B cell (primary cell): ENCODE measurements at regions not wholly inside any gene's neighbourhood (a gene's known extent, or its start where the extent isn't known, plus 50 kb on each side); places are given as distances from the start of the nearest gene placed in this dataset.

ENCODE experiments used
- ATAC-seq: fragments of 200-7000 bp; cut with Tn5 transposase; one replicate; pipeline ENCODE4 v1.10.0; 2021; ENCODE audit warnings: low read depth, mild to moderate bottlenecking, moderate number of reproducible peaks, moderate library complexity
- CTCF ChIA-PET: fragments of 350-600 bp; sonication (Branson Sonifier 250); formaldehyde crosslinking; loops from one replicate; lab custom pipeline; 2021; ENCODE audit warnings: antibody characterized with exemption, inconsistent platforms; lab: Charles Lee
- POLR2A ChIA-PET: fragments of 350-600 bp; sonication (Branson Sonifier 250); formaldehyde crosslinking; loops from one replicate; lab custom pipeline; 2021; ENCODE audit warnings: antibody characterized with exemption; lab: Charles Lee
- DNase-seq: peaks from one replicate; pipeline ENCODE4 v3.0.0; 2013
- H2AFZ ChIP-seq: 2 replicates; pipeline ENCODE4 v1.6.1; 2012; ENCODE audit warnings: mild to moderate bottlenecking, low read depth, low read length; ENCODE audit not compliant: insufficient read depth, poor library complexity, severe bottlenecking
- H3K27ac ChIP-seq, 2 donors: 1 replicate in 1 of 2; 2 replicates in 1 of 2; pipeline ENCODE4 v1.5.1; 2012 to 2013; ENCODE audit warnings: low read length in 2 of 2, mild to moderate bottlenecking in 2 of 2, moderate library complexity in 1 of 2
- H3K27me3 ChIP-seq, 4 experiments: fragments of 200-600 bp in 1 of 4; sonication (generic) in 1 of 4; replicated peaks in 1 of 4; 1 replicate in 2 of 4; 2 replicates in 2 of 4; pipeline versions ENCODE4 v1.6.1 to v1.7.0; 2013 to 2016; ENCODE audit warnings: low read length in 3 of 4, mild to moderate bottlenecking in 2 of 4, mixed read lengths in 1 of 4, moderate library complexity in 1 of 4; ENCODE audit not compliant: insufficient read depth in 4 of 4, control insufficient read depth in 3 of 4; ENCODE audit errors: control extremely low read depth in 1 of 4
- H3K36me3 ChIP-seq, 2 experiments: replicated peaks in 1 of 2; 1 replicate in 1 of 2; 2 replicates in 1 of 2; pipeline versions ENCODE4 v1.6.1 to v1.7.1; 2013; ENCODE audit warnings: low read length in 1 of 2; ENCODE audit not compliant: insufficient read depth in 2 of 2, control insufficient read depth in 1 of 2; ENCODE audit errors: control extremely low read depth in 1 of 2, extremely low read depth in 1 of 2
- H3K4me1 ChIP-seq, 2 donors: fragments of 200-600 bp in 1 of 2; sonication (generic) in 1 of 2; 1 replicate in 1 of 2; 2 replicates in 1 of 2; pipeline versions ENCODE4 v1.5.1 to v1.6.1; 2013 to 2017; ENCODE audit warnings: low read length in 2 of 2; ENCODE audit not compliant: control insufficient read depth in 2 of 2, insufficient read depth in 2 of 2
- H3K4me2 ChIP-seq: replicated peaks from 2 replicates; pipeline ENCODE3; 2012; ENCODE audit warnings: mild to moderate bottlenecking, low read depth, low read length; ENCODE audit not compliant: poor library complexity, severe bottlenecking
- H3K4me3 ChIP-seq, 5 experiments: fragments of 200-600 bp in 1 of 5; sonication (generic) in 1 of 5; 1 replicate in 3 of 5; 2 replicates in 2 of 5; pipeline versions ENCODE4 v1.5.1 to v1.7.0; 2011 to 2016; ENCODE audit warnings: low read length in 4 of 5, mild to moderate bottlenecking in 4 of 5, low read depth in 2 of 5, control low read depth in 1 of 5, moderate library complexity in 1 of 5; ENCODE audit not compliant: insufficient read depth in 1 of 5; ENCODE audit errors: control extremely low read depth in 1 of 5, extremely low read depth in 1 of 5
- H3K79me2 ChIP-seq: fragments of 200-600 bp; sonication (generic); one replicate; pipeline ENCODE4 v1.6.0; 2016; ENCODE audit warnings: low read length; ENCODE audit not compliant: control insufficient read depth, insufficient read depth
- H3K9ac ChIP-seq: fragments of 200-600 bp; sonication (generic); 2 replicates; pipeline ENCODE4 v1.6.1; 2017; ENCODE audit warnings: mild to moderate bottlenecking, low read length, moderate library complexity
- H3K9me3 ChIP-seq, 3 donors: one replicate each; pipeline versions ENCODE4 v1.6.1 to v1.7.1; 2013; ENCODE audit warnings: low read length in 2 of 3; ENCODE audit not compliant: control insufficient read depth in 2 of 3, insufficient read depth in 1 of 3; ENCODE audit errors: control extremely low read depth in 1 of 3
- H4K20me1 ChIP-seq: 2 replicates; pipeline ENCODE4 v1.6.0; 2012; ENCODE audit warnings: mild to moderate bottlenecking, low read length; ENCODE audit not compliant: insufficient read depth, control insufficient read depth, poor library complexity, severe bottlenecking
- H3K27ac Mint-ChIP-seq: one replicate; pipeline ENCODE4 v1.8.0; 2021; ENCODE audit warnings: mixed read lengths
- H3K27me3 Mint-ChIP-seq: one replicate; pipeline ENCODE4 v1.8.0; 2021; ENCODE audit warnings: mixed read lengths
- H3K4me1 Mint-ChIP-seq: one replicate; pipeline ENCODE4 v1.8.0; 2021; ENCODE audit warnings: mixed read lengths
- H3K4me3 Mint-ChIP-seq: one replicate; pipeline ENCODE4 v1.8.0; 2021; ENCODE audit warnings: mixed read lengths
- H3K9me3 Mint-ChIP-seq: one replicate; pipeline ENCODE4 v1.8.0; 2022; ENCODE audit warnings: mixed read lengths; ENCODE audit not compliant: insufficient read depth
- EZH2 ChIP-seq: IDR thresholded peaks from 2 replicates; pipeline ENCODE4 v1.6.1; 2012; ENCODE audit warnings: borderline replicate concordance, low read depth, mild to moderate bottlenecking, moderate library complexity, low read length; ENCODE audit not compliant: insufficient read depth, poor library complexity, severe bottlenecking
- WGBS: methylation state at CpG from one replicate; pipeline ENCODE4 v1.1.5; 2013; ENCODE audit warnings: missing lambda C conversion rate; ENCODE audit not compliant: insufficient coverage; 5-methylcytosine and 5-hydroxymethylcytosine counted together
- intact Hi-C: fragments of 100-400 bp; cut with micrococcal nuclease; formaldehyde crosslinking; loops from one replicate; pipeline ENCODE4 v1.10.0; 2022
- TF ChIP-seq, protein P1 (sequence below): fragments of 200-600 bp; IDR thresholded peaks from one replicate; pipeline ENCODE4 v1.8.0; 2022; ENCODE audit warnings: antibody characterized with exemption, mild to moderate bottlenecking

- ATAC-seq (no peak), DNase-seq (peak; percentile 0)
- no peak overlapping the region for H3K4me3 ChIP-seq
- CTCF ChIA-PET: no interaction called here
- 80% methylated on average over 30 of the region's 33 CpGs for WGBS
- H3K9me3 Mint-ChIP-seq: peaks cover 5% of the 10 kb centered on the region
- intact Hi-C loops: no loop called here
- no peaks in the 10 kb centered on the region for H3K4me1 Mint-ChIP-seq
- no peak overlapping the region for H3K27ac ChIP-seq
- H3K27me3 ChIP-seq: no peaks in the 10 kb centered on the region
- no peaks in the 10 kb centered on the region for H3K27me3 Mint-ChIP-seq
- H2AFZ ChIP-seq: no peak overlapping the region
- H3K4me3 Mint-ChIP-seq: no peak overlapping the region
- H3K79me2 ChIP-seq: no peaks in the 10 kb centered on the region
- H3K9me3 ChIP-seq: peaks cover 3 to 92% (median 24%) of the 10 kb centered on the region in 3 donors
- POLR2A ChIA-PET: no interaction called here
- no peaks in the 10 kb centered on the region for H3K4me1 ChIP-seq
- H4K20me1 ChIP-seq: no peaks in the 10 kb centered on the region
- no peaks in the 10 kb centered on the region for H3K36me3 ChIP-seq
- H3K27ac Mint-ChIP-seq: no peak overlapping the region
- H3K9ac ChIP-seq: no peak overlapping the region
- TF ChIP-seq, protein P1, sequence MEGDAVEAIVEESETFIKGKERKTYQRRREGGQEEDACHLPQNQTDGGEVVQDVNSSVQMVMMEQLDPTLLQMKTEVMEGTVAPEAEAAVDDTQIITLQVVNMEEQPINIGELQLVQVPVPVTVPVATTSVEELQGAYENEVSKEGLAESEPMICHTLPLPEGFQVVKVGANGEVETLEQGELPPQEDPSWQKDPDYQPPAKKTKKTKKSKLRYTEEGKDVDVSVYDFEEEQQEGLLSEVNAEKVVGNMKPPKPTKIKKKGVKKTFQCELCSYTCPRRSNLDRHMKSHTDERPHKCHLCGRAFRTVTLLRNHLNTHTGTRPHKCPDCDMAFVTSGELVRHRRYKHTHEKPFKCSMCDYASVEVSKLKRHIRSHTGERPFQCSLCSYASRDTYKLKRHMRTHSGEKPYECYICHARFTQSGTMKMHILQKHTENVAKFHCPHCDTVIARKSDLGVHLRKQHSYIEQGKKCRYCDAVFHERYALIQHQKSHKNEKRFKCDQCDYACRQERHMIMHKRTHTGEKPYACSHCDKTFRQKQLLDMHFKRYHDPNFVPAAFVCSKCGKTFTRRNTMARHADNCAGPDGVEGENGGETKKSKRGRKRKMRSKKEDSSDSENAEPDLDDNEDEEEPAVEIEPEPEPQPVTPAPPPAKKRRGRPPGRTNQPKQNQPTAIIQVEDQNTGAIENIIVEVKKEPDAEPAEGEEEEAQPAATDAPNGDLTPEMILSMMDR: no peak
- no peak for TF ChIP-seq EZH2
- no peak overlapping the region for H3K4me2 ChIP-seq
These were observed 380.8 kb downstream of the ALG10 start for GRCh38 chr12:34402899-34403705.

DNA sequence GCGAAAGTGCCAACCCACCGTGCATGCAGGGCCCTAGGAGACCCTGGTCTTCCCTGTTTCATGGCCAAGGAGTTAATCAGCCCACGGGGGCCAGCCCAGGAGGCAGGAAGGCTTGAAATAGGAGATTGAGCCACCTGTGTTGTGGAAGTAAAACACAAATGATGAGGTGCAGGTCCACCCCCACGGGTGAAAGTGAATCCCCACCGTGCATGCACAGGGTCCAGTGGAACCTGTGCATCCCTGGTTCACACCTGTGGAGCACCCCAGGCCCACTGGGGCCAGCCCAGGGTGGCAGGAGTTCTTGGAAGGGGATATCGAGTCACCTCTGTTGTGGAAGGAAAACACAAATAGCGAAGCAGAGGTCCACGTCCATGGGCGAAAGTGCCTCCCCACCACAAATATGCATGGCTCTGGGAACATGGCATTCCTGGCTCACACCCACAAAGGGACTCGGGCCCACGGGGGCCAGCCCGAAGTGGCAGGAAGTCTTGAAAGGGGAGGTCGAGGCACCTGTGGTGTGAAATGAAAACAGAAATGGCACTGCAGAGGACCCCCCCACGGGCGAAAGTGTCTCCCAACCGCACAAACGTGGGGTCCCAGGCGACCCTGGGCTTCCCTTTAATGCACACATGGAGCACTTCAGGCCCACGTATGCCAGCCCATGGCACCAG lies 381.5 kb downstream of the ALG10 start:
- DNase-seq (peak; percentile 0), ATAC-seq (no peak)
- H3K9ac ChIP-seq: no peak overlapping the region
- H3K36me3 ChIP-seq: no peaks in the 10 kb centered on the region
- 61% methylated on average over 19 of the region's 19 CpGs for WGBS
- TF ChIP-seq, protein P1: no peak
- no peak for TF ChIP-seq EZH2
- H3K27me3 ChIP-seq: no peaks in the 10 kb centered on the region
- H3K79me2 ChIP-seq: no peaks in the 10 kb centered on the region
- no peak overlapping the region for H2AFZ ChIP-seq
- intact Hi-C loops: no loop called here
- no peaks in the 10 kb centered on the region for H3K27me3 Mint-ChIP-seq
- H3K4me1 Mint-ChIP-seq: no peaks in the 10 kb centered on the region
- no peak overlapping the region for H3K27ac Mint-ChIP-seq
- POLR2A ChIA-PET: no interaction called here
- CTCF ChIA-PET: no interaction called here
- no peak overlapping the region for H3K4me2 ChIP-seq
- peaks cover 5% of the 10 kb centered on the region for H3K9me3 Mint-ChIP-seq
- no peak overlapping the region for H3K4me3 Mint-ChIP-seq
- peaks cover 3 to 84% (median 31%) of the 10 kb centered on the region in 3 donors for H3K9me3 ChIP-seq
- H3K4me1 ChIP-seq: no peaks in the 10 kb centered on the region
- no peak overlapping the region for H3K27ac ChIP-seq
- no peaks in the 10 kb centered on the region for H4K20me1 ChIP-seq
- no peak overlapping the region for H3K4me3 ChIP-seq
